ENCODE measurements at regions not wholly inside any gene's neighbourhood (a gene's known extent, or its start where the extent isn't known, plus 50 kb on each side); places are given as distances from the start of the nearest gene placed in this dataset.

DNA sequence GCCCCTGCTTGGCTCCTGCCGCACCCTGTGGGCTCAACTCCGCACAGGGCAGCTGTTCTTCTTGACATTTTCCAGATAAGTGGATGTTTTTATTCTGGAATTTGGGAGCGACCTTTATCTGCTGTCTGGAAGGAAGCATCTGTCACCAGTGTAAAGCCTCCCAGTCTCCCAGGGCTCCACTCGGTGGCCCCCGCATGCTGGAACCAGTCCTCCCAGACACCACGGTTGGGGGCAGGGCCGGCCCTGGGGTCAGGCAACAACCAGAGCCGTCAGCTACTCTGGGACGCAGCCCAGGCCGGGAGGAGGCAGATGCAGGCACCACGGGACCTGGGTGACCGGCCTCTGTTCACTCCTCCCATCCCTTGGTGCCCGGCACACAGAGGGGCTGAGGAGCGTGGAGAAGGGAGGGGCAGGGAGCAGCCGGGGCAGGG, 92.8 kb upstream of the ADAMTS2 start:
- no peak overlapping the region for H3K4me3 ChIP-seq (replicated peaks in 1 of 2; ENCODE audit: low read depth in 2 of 2, low read length in 2 of 2)
- DNase-seq (ENCODE audit: low read depth in 2 of 2): peak in 1 of 2 donors; percentile 61
- TF ChIP-seq, protein P1, sequence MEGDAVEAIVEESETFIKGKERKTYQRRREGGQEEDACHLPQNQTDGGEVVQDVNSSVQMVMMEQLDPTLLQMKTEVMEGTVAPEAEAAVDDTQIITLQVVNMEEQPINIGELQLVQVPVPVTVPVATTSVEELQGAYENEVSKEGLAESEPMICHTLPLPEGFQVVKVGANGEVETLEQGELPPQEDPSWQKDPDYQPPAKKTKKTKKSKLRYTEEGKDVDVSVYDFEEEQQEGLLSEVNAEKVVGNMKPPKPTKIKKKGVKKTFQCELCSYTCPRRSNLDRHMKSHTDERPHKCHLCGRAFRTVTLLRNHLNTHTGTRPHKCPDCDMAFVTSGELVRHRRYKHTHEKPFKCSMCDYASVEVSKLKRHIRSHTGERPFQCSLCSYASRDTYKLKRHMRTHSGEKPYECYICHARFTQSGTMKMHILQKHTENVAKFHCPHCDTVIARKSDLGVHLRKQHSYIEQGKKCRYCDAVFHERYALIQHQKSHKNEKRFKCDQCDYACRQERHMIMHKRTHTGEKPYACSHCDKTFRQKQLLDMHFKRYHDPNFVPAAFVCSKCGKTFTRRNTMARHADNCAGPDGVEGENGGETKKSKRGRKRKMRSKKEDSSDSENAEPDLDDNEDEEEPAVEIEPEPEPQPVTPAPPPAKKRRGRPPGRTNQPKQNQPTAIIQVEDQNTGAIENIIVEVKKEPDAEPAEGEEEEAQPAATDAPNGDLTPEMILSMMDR (IDR thresholded peaks at IDR 0.05; ENCODE audit: low read depth, low read length): no peak

DNA sequence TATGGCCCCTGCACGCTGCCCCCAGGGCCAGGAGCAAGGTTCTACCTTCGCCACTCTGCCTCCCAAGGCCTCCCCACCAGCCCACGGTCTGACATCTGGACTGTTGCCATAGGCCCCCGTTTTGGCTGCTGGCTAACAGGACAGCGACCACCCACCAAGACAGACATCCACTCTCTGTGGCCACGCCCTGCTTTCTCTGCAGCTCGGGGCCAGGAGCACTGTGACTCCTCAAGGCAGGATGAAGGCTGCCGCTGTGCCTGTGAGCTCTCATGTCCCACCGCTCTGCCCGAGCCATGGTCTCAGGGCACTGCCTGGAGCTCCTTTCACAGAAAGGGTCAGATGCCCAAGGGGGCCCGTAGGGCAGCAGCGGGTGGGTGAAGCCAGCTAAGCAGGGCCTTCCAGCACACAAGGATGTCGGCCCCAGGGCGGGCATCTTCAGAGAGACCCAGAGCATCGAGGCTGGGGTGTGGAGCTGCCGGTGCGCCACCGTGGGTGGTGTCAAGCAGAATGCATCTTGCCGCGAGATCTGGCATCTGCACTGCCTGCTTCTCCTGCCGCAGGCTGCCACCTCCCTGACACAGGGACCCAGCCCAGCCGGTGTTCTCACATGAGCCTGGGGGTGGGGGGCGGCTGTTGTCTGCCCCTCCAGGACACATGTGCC, 92.2 kb upstream of the ADAMTS2 start:
- H3K4me3 ChIP-seq (replicated peaks in 1 of 2; ENCODE audit: low read depth in 2 of 2, low read length in 2 of 2): no peak overlapping the region
- DNase-seq (ENCODE audit: low read depth in 2 of 2): no peak
- TF ChIP-seq, protein P1 (IDR thresholded peaks at IDR 0.05; ENCODE audit: low read depth, low read length): no peak

- TF ChIP-seq, protein P1 (IDR thresholded peaks at IDR 0.05; ENCODE audit: low read depth, low read length): no peak
- DNase-seq (ENCODE audit: low read depth in 2 of 2): no peak
- no peak overlapping the region for H3K4me3 ChIP-seq (replicated peaks in 1 of 2; ENCODE audit: low read depth in 2 of 2, low read length in 2 of 2)
Observed at GRCh38 chr5:179436321-179437122, 91.3 kb upstream of the ADAMTS2 start.

- DNase-seq (ENCODE audit: low read depth in 2 of 2): peak in 1 of 2 donors; percentile 32
- H3K4me3 ChIP-seq (replicated peaks in 1 of 2; ENCODE audit: low read depth in 2 of 2, low read length in 2 of 2): no peak overlapping the region
- TF ChIP-seq, protein P1 (IDR thresholded peaks at IDR 0.05; ENCODE audit: low read depth, low read length): no peak
Observed at GRCh38 chr5:179435731-179436315, 90.6 kb upstream of the ADAMTS2 start.

DNA sequence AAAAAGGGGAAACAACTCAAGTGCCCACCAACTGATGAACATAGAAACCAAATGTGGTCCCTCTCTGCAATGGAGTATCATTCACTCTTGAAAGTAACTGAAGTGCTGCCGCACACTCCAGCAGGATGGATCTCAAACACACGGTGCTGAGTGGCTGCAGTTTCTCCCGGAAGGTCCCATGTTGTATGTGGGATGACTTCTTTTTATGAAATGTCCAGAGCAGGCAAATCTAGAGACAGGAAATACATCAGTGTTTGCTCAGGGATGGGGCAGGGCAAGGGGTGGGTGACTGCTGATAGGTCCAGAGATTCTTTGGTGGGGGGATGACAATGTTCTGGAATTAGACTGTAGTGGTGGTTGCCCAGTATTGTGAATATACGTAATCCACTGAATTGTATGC, 89.9 kb upstream of the ADAMTS2 start:
- DNase-seq (ENCODE audit: low read depth in 2 of 2): peak in 1 of 2 donors; percentile 29
- H3K4me3 ChIP-seq (replicated peaks in 1 of 2; ENCODE audit: low read depth in 2 of 2, low read length in 2 of 2): no peak overlapping the region
- TF ChIP-seq, protein P1 (IDR thresholded peaks at IDR 0.05; ENCODE audit: low read depth, low read length): no peak

DNA sequence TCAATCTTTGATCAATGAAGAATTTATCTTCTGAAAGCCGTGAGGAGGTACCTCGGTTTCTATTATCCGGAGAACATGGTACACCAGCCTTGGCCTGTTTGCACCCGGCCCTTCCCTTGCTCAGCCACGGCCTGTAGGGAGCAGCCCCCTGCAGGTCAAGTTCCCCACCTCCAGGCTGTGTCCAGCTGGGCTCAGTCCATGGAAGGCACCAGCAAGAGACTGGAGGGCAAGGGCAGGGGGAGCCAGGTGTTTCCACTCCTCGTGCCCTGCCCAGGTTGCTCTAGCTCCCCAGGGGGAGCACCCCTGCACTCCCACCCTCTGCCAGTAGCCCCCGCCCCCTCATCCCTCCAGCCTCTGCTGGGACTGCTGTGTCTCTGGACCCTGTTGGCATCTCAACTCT, 87.3 kb upstream of the ADAMTS2 start:
- H3K4me3 ChIP-seq (replicated peaks in 1 of 2; ENCODE audit: low read depth in 2 of 2, low read length in 2 of 2): no peak overlapping the region
- no peak for DNase-seq (ENCODE audit: low read depth in 2 of 2)
- TF ChIP-seq, protein P1 (IDR thresholded peaks at IDR 0.05; ENCODE audit: low read depth, low read length): no peak
